GM12892 (cell line): ENCODE measurements at regions not wholly inside any gene's neighbourhood (a gene's known extent, or its start where the extent isn't known, plus 50 kb on each side); places are given as distances from the start of the nearest gene placed in this dataset.

Experiments used
- POLR2A ChIP-seq: IDR thresholded peaks from 2 replicates; pipeline ENCODE4 v1.6.1; 2011; ENCODE audit warnings: low read depth, low read length, control low read depth
- POLR2AphosphoS5 ChIP-seq: IDR thresholded peaks from 2 replicates; pipeline ENCODE4 v1.6.1; 2011; ENCODE audit warnings: low read depth, low read length, control low read depth

DNA sequence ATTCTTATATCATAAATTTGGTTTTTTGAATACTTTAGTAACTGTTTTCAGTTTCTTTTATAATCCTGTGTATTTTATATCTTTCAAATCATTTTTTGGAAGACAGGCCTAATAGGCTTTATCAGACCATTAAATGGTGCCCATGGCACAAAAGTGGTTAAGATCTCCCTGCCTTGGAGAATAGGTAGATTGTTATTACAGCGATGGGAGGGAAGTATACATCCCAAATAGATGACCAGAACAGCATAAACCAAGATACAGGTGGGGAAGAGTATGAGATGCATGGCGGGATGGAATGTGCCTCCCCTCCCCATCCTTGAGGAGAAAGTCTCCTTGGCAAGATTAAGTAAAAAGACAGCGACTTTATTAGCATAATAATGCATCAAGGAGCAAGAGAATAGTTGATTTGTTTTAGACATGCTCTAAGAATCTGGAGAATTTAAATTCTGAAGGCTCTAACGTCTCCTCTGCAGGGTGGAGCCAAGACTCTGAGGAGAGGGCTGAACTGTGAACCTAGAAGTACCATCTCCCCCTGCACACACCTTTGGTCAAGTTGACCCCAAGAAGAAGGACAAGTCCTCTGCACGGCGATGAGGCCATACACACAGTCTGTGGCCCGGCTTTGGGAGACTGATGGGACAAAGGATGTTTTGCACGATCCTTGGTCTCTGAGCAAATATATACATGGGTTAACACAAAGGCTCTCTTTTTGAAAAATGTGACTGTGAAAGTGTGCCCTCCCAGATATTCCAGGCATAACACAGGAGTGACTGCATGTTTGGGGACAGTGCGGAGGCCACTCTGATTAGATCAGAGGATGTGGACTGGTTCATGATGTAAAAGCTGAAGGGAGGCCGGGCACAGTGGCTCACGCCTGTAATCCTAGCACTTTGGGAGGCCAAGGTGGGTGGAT lies 61.1 kb upstream of the SLC35C1 start:
- TF ChIP-seq POLR2AphosphoS5: no peak
- no peak for TF ChIP-seq POLR2A
